Ishikawa (cell line): ENCODE measurements at regions not wholly inside any gene's neighbourhood (a gene's known extent, or its start where the extent isn't known, plus 50 kb on each side); places are given as distances from the start of the nearest gene placed in this dataset.

ENCODE experiments used
- CEBPB ChIP-seq: IDR thresholded peaks from 2 replicates; pipeline ENCODE4 v1.6.1; 2012
- EGR1 ChIP-seq: IDR thresholded peaks from 2 replicates; pipeline ENCODE4 v1.6.1; 2012
- EP300 ChIP-seq: IDR thresholded peaks from 2 replicates; pipeline ENCODE4 v1.6.1; 2012; ENCODE audit warnings: borderline replicate concordance
- RAD21 ChIP-seq: IDR thresholded peaks from 2 replicates; pipeline ENCODE4 v1.6.1; 2012; ENCODE audit warnings: low read depth
- YY1 ChIP-seq: IDR thresholded peaks from 2 replicates; pipeline ENCODE4 v1.6.1; 2012; ENCODE audit warnings: low read depth
- ZBTB7A ChIP-seq: IDR thresholded peaks from 2 replicates; pipeline ENCODE4 v1.6.1; 2012; ENCODE audit warnings: low read depth
- TF ChIP-seq, protein P1 (sequence below): IDR thresholded peaks from 2 replicates; pipeline ENCODE4 v1.6.1; 2012
- TF ChIP-seq, protein P2 (sequence below): IDR thresholded peaks from 2 replicates; pipeline ENCODE4 v1.6.1; 2012; ENCODE audit warnings: low read depth, mild to moderate bottlenecking

DNA sequence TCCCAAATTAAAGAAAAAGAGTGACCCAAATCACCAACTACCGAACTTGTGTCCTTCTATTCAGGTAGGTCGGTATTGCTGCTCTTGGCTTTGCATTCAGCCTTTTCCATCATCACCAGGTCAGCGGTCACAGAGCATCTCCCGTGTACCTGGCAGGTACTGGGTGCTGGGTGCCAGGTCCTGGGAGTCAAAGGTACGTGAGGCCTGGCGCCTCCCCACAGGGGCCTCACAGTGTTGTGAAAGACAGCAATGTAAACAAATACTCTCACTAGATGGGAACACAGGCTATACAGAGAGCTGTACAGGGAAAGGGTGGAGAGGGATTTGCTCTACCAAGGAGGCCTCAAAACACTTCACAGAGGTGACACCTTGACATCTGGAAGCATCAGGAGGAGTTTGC lies 86.7 kb downstream of the ZIC5 start:
- TF ChIP-seq EGR1 (no peak), EP300 (no peak), ZBTB7A (no peak), RAD21 (no peak), CEBPB (no peak), YY1 (no peak)
- TF ChIP-seq, protein P1, sequence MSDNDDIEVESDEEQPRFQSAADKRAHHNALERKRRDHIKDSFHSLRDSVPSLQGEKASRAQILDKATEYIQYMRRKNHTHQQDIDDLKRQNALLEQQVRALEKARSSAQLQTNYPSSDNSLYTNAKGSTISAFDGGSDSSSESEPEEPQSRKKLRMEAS, result no peak
- TF ChIP-seq, protein P2, sequence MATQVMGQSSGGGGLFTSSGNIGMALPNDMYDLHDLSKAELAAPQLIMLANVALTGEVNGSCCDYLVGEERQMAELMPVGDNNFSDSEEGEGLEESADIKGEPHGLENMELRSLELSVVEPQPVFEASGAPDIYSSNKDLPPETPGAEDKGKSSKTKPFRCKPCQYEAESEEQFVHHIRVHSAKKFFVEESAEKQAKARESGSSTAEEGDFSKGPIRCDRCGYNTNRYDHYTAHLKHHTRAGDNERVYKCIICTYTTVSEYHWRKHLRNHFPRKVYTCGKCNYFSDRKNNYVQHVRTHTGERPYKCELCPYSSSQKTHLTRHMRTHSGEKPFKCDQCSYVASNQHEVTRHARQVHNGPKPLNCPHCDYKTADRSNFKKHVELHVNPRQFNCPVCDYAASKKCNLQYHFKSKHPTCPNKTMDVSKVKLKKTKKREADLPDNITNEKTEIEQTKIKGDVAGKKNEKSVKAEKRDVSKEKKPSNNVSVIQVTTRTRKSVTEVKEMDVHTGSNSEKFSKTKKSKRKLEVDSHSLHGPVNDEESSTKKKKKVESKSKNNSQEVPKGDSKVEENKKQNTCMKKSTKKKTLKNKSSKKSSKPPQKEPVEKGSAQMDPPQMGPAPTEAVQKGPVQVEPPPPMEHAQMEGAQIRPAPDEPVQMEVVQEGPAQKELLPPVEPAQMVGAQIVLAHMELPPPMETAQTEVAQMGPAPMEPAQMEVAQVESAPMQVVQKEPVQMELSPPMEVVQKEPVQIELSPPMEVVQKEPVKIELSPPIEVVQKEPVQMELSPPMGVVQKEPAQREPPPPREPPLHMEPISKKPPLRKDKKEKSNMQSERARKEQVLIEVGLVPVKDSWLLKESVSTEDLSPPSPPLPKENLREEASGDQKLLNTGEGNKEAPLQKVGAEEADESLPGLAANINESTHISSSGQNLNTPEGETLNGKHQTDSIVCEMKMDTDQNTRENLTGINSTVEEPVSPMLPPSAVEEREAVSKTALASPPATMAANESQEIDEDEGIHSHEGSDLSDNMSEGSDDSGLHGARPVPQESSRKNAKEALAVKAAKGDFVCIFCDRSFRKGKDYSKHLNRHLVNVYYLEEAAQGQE, result no peak
